HepG2 (cell line): ENCODE measurements at regions not wholly inside any gene's neighbourhood (a gene's known extent, or its start where the extent isn't known, plus 50 kb on each side); places are given as distances from the start of the nearest gene placed in this dataset.

Experiments
- ATAC-seq: fragments of 200-7000 bp; cut with Tn5 transposase; 3 replicates; pipeline ENCODE4 v1.9.1; 2020; ENCODE audit warnings: mild to moderate bottlenecking, moderate library complexity
- BruUV-seq: library from RNA; stranded (reverse); fragments of 400-500 nt; replicated peaks from 2 replicates; lab custom pipeline; 2021; lab: Mats Ljungman, UMichigan
- CTCF ChIA-PET: fragments of 300-600 bp; formaldehyde crosslinking; extraction: SDS; loops from one replicate; lab custom pipeline; 2021; ENCODE audit warnings: low total read pairs, inconsistent platforms, low intra/inter-chr PET ratio; lab: Yijun Ruan, JAX
- POLR2A ChIA-PET: fragments of 350-600 bp; sonication (Branson Sonifier 250); formaldehyde crosslinking; loops from one replicate; lab custom pipeline; 2020; ENCODE audit warnings: antibody characterized with exemption, inconsistent platforms; lab: Yijun Ruan, JAX
- DNase-seq: peaks from one replicate; pipeline ENCODE4 v3.0.0-alpha.2; 2015; ENCODE audit warnings: low spot score
- FAIRE-seq: peaks from 3 replicates; lab custom pipeline; 2011; peaks lifted over from hg19 to GRCh38; lab: Jason Lieb, UNC
- H2AFZ ChIP-seq: one replicate; pipeline ENCODE4 v1.6.1; 2011; ENCODE audit warnings: low read length, inconsistent platforms
- H3K27ac ChIP-seq: fragments of 300-600 bp; 3 replicates; pipeline ENCODE4 v1.8.0; 2011; ENCODE audit warnings: mixed run types, mild to moderate bottlenecking, mixed read lengths, low read length, inconsistent platforms; ENCODE audit not compliant: insufficient read depth; ENCODE audit errors: extremely low read length
- H3K27me3 ChIP-seq, 2 experiments: fragments of 200-600 bp in 1 of 2; 2 replicates in 1 of 2; 3 replicates in 1 of 2; pipeline versions ENCODE4 v1.6.0 to v1.8.0; 2011; ENCODE audit warnings: low read length in 2 of 2, mild to moderate bottlenecking in 2 of 2, moderate library complexity in 2 of 2, inconsistent platforms in 1 of 2; ENCODE audit not compliant: insufficient read depth in 2 of 2, control insufficient read depth in 1 of 2
- H3K36me3 ChIP-seq, 2 experiments: fragments of 200-600 bp in 1 of 2; replicated peaks in 1 of 2; 2 replicates in 1 of 2; 3 replicates in 1 of 2; pipeline versions ENCODE4 v1.5.1 to v1.8.0; 2011; ENCODE audit warnings: low read length in 2 of 2, inconsistent platforms in 1 of 2; ENCODE audit not compliant: insufficient read depth in 2 of 2, control insufficient read depth in 1 of 2
- H3K4me1 ChIP-seq: 2 replicates; pipeline ENCODE4 v1.5.1; 2012; ENCODE audit warnings: low read length, inconsistent platforms; ENCODE audit not compliant: insufficient read depth
- H3K4me2 ChIP-seq: 2 replicates; pipeline ENCODE4 v1.6.0; 2011; ENCODE audit warnings: low read depth, low read length, inconsistent platforms
- H3K4me3 ChIP-seq, 3 experiments: fragments of 200-600 bp in 1 of 3; sonication (generic), shearing (Covaris generic) in 1 of 3; replicated peaks in 1 of 3; 2 replicates each; pipeline ENCODE4 v1.5.1; 2011 to 2016; ENCODE audit warnings: low read length in 3 of 3, inconsistent platforms in 2 of 3, low read depth in 2 of 3, mild to moderate bottlenecking in 2 of 3, control low read depth in 1 of 3, mixed read lengths in 1 of 3; ENCODE audit not compliant: insufficient read depth in 1 of 3
- H3K79me2 ChIP-seq: one replicate; pipeline ENCODE4 v1.6.1; 2011; ENCODE audit warnings: low read length, inconsistent platforms; ENCODE audit not compliant: insufficient read depth
- H3K9ac ChIP-seq: 2 replicates; pipeline ENCODE4 v1.6.0; 2011; ENCODE audit warnings: mild to moderate bottlenecking, low read depth, low read length, inconsistent platforms; ENCODE audit not compliant: insufficient read depth
- H3K9me3 ChIP-seq: 2 replicates; pipeline ENCODE4 v1.5.1; 2012; ENCODE audit warnings: mild to moderate bottlenecking, low read length
- H4K20me1 ChIP-seq: 2 replicates; pipeline ENCODE4 v1.6.0; 2011; ENCODE audit warnings: inconsistent platforms, mild to moderate bottlenecking, low read length, moderate library complexity; ENCODE audit not compliant: insufficient read depth
- ELF4 ChIP-seq: sonication (generic); formaldehyde crosslinking; IDR thresholded peaks from 2 replicates; pipeline ENCODE4 v1.5.0; 2020; ENCODE audit warnings: missing genetic modification reagents, mild to moderate bottlenecking, moderate library complexity, borderline replicate concordance
- GATAD1 ChIP-seq: IDR thresholded peaks from 2 replicates; pipeline ENCODE4 v1.6.1; 2016; ENCODE audit warnings: missing genetic modification reagents, missing compliant biosample characterization
- HNRNPH1 ChIP-seq: fragments of 200-400 bp; formaldehyde crosslinking; optimal IDR thresholded peaks from 2 replicates; pipeline ENCODE3; 2017; ENCODE audit warnings: mild to moderate bottlenecking, low read depth, low read length
- HOXA3 ChIP-seq: sonication (generic); formaldehyde crosslinking; IDR thresholded peaks from 2 replicates; pipeline ENCODE4 v1.5.0; 2020; ENCODE audit warnings: missing genetic modification reagents
- MTA1 ChIP-seq: sonication (generic); formaldehyde crosslinking; IDR thresholded peaks from 2 replicates; pipeline ENCODE4 v1.4.0; 2020; ENCODE audit warnings: missing genetic modification reagents, mild to moderate bottlenecking, borderline replicate concordance
- MXI1 ChIP-seq: IDR thresholded peaks from 3 replicates; pipeline ENCODE4 v1.6.1; 2012; ENCODE audit warnings: low read depth, low read length, inconsistent platforms, borderline replicate concordance
- NKX3-1 ChIP-seq: sonication (generic); formaldehyde crosslinking; IDR thresholded peaks from 2 replicates; pipeline ENCODE4 v1.5.0; 2020; ENCODE audit warnings: missing genetic modification reagents
- PITX1 ChIP-seq: sonication (generic); formaldehyde crosslinking; IDR thresholded peaks from 2 replicates; pipeline ENCODE4 v1.5.1; 2020; ENCODE audit warnings: mild to moderate bottlenecking, missing genetic modification reagents
- SKI ChIP-seq: fragments of 450-650 bp; IDR thresholded peaks from one replicate; pipeline ENCODE4 v1.6.1; 2018; ENCODE audit warnings: mild to moderate bottlenecking; ENCODE audit not compliant: partially characterized antibody
- SYNCRIP ChIP-seq: fragments of 200-400 bp; formaldehyde crosslinking; IDR thresholded peaks from 2 replicates; pipeline ENCODE4 v1.6.1; 2018; ENCODE audit warnings: mild to moderate bottlenecking, low read depth, low read length; ENCODE audit not compliant: insufficient read depth
- TARDBP ChIP-seq: sonication (generic); formaldehyde crosslinking; IDR thresholded peaks from 2 replicates; pipeline ENCODE4 v1.8.0; 2022; ENCODE audit warnings: mild to moderate bottlenecking, missing genetic modification reagents
- ZFY ChIP-seq: sonication (generic); formaldehyde crosslinking; IDR thresholded peaks from 2 replicates; pipeline ENCODE4 v1.4.0; 2020; ENCODE audit warnings: missing genetic modification reagents
- ZNF10 ChIP-seq: sonication (generic); formaldehyde crosslinking; IDR thresholded peaks from 2 replicates; pipeline ENCODE4 v1.4.0; 2020; ENCODE audit warnings: mild to moderate bottlenecking, low read depth, missing genetic modification reagents, borderline replicate concordance
- ZNF205 ChIP-seq: IDR thresholded peaks from 2 replicates; pipeline ENCODE4 v1.6.1; 2018; ENCODE audit warnings: missing biosample characterization, missing genetic modification reagents
- ZNF501 ChIP-seq: sonication (generic); formaldehyde crosslinking; IDR thresholded peaks from 2 replicates; pipeline ENCODE4 v1.5.1; 2020; ENCODE audit warnings: mild to moderate bottlenecking, moderate library complexity, missing genetic modification reagents
- ZNF83 ChIP-seq: sonication (generic); formaldehyde crosslinking; IDR thresholded peaks from 2 replicates; pipeline ENCODE4 v1.4.0; 2020; ENCODE audit warnings: missing genetic modification reagents, mild to moderate bottlenecking, borderline replicate concordance
- WGBS: methylation state at CpG from one replicate; pipeline ENCODE4 v1.1.6; 2017; ENCODE audit warnings: low lambda C conversion rate; 5-methylcytosine and 5-hydroxymethylcytosine counted together
- in situ Hi-C: cut with HindIII; loops from 2 replicates; pipeline ENCODE4 v1.10.0; 2017; ENCODE audit warnings: low pct_unique_long_range_greater_than_20kb; ENCODE audit not compliant: extremely low pct_ligation_motif_present
- intact Hi-C: fragments of 100-400 bp; cut with micrococcal nuclease; formaldehyde crosslinking; loops from one replicate; pipeline ENCODE4 v1.10.0; 2022; ENCODE audit not compliant: unreplicated experiment
- TF ChIP-seq, protein P1 (sequence below): IDR thresholded peaks from 2 replicates; pipeline ENCODE4 v1.6.1; 2016; ENCODE audit warnings: low read depth, control low read depth
- TF ChIP-seq, protein P2 (sequence below): sonication (generic); formaldehyde crosslinking; IDR thresholded peaks from 2 replicates; pipeline ENCODE4 v1.5.0; 2020; ENCODE audit warnings: mild to moderate bottlenecking, missing genetic modification reagents

DNA sequence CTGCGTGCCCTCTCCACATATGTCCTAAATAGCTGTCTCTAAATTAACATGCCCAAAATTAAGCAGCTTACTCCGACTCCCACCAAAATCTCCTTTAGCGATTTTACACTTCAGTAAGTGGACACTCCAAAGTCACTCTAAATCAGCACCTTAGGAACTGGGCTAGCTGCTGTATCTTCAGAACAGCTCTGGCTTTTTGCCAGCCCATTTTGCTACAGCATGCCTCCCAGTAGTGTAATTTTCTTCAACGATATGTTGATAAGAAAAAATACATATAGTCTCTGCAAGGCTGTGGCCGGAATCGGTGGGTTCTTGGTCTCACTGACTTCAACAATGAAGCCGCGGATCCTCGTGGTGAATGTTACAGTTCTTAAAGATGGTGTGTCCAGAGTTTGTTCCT, 291.8 kb upstream of the RGPD4 start:
- ATAC-seq (no peak), DNase-seq (no peak), FAIRE-seq (no peak)
- Histone ChIP-seq H4K20me1 (no peaks in the 10 kb centered on the region), H3K4me2 (no peak overlapping the region), H3K9me3 (no peaks in the 10 kb centered on the region; the same call in 1 of the 2 replicates), H3K4me1 (no peaks in the 10 kb centered on the region), H3K27me3 (no peaks in the 10 kb centered on the region; a peak in 1 of 5 replicates), H3K79me2 (no peaks in the 10 kb centered on the region), H2AFZ (no peak overlapping the region), H3K36me3 (no peaks in the 10 kb centered on the region), H3K4me3 (no peak overlapping the region), H3K27ac (no peak overlapping the region), H3K9ac (no peak overlapping the region)
- ChIA-PET CTCF (no interaction called here), POLR2A (no interaction called here)
- BruUV-seq: no TSS peak
- in situ Hi-C loops (no loop called here), intact Hi-C loops (no loop called here)
- WGBS: 62% methylated on average over 9 of the region's 9 CpGs
- no peak for TF ChIP-seq SKI
- TF ChIP-seq ZFY: no peak
- no peak for TF ChIP-seq ELF4 (CRISPR knock-in tag)
- TF ChIP-seq, protein P1, sequence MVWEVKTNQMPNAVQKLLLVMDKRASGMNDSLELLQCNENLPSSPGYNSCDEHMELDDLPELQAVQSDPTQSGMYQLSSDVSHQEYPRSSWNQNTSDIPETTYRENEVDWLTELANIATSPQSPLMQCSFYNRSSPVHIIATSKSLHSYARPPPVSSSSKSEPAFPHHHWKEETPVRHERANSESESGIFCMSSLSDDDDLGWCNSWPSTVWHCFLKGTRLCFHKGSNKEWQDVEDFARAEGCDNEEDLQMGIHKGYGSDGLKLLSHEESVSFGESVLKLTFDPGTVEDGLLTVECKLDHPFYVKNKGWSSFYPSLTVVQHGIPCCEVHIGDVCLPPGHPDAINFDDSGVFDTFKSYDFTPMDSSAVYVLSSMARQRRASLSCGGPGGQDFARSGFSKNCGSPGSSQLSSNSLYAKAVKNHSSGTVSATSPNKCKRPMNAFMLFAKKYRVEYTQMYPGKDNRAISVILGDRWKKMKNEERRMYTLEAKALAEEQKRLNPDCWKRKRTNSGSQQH: no peak
- TF ChIP-seq GATAD1 (CRISPR knock-in tag): no peak
- no peak for TF ChIP-seq ZNF205 (CRISPR knock-in tag)
- TF ChIP-seq HNRNPH1: no peak
- no peak for TF ChIP-seq HOXA3 (CRISPR knock-in tag)
- no peak for TF ChIP-seq ZNF501 (CRISPR knock-in tag)
- TF ChIP-seq PITX1 (CRISPR knock-in tag): no peak
- no peak for TF ChIP-seq MTA1 (CRISPR knock-in tag)
- TF ChIP-seq ZNF83 (CRISPR knock-in tag): no peak
- no peak for TF ChIP-seq SYNCRIP
- no peak for TF ChIP-seq ZNF10 (CRISPR knock-in tag)
- no peak for TF ChIP-seq NKX3-1 (CRISPR knock-in tag)
- no peak for TF ChIP-seq TARDBP (CRISPR knock-in tag)
- TF ChIP-seq MXI1: no peak
- TF ChIP-seq, protein P2, sequence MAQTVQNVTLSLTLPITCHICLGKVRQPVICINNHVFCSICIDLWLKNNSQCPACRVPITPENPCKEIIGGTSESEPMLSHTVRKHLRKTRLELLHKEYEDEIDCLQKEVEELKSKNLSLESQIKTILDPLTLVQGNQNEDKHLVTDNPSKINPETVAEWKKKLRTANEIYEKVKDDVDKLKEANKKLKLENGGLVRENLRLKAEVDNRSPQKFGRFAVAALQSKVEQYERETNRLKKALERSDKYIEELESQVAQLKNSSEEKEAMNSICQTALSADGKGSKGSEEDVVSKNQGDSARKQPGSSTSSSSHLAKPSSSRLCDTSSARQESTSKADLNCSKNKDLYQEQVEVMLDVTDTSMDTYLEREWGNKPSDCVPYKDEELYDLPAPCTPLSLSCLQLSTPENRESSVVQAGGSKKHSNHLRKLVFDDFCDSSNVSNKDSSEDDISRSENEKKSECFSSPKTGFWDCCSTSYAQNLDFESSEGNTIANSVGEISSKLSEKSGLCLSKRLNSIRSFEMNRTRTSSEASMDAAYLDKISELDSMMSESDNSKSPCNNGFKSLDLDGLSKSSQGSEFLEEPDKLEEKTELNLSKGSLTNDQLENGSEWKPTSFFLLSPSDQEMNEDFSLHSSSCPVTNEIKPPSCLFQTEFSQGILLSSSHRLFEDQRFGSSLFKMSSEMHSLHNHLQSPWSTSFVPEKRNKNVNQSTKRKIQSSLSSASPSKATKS: no peak
